ENCODE measurements at regions not wholly inside any gene's neighbourhood (a gene's known extent, or its start where the extent isn't known, plus 50 kb on each side); places are given as distances from the start of the nearest gene placed in this dataset.

DNA sequence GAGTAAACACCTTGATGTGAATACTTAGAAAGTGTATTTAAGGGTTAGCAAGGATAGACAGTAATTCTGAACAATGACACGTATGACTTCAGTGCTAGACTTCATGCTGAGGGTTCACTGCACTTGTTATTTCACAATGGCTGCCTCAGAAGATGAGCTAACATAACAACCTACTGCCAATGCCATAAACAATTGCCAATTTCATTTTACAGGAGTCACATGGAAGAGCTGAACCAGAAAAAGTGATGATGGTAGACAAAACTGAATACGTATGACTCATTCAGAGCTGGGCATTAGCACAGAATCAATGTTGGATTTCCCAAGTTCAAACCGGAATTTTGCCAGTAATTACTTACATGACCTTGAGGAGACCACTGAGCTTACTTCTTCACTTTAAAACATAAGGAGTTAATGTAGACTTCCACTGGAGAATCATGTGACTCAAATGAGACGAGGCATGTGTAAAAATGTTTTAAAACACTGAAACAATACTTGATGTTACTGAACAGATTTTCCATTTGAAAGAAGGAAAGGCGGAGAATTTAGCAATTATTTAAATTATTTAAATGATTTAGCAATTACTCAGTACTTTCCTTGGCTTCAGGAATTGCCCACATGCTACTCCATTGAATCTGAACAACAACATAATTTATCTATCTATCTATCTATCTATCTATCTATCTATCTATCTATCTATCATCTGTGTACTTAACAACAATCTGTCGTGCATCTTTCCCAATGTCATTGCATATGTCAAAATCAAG lies 868.5 kb upstream of the SLIT2 start:
- POLR2A ChIA-PET (ENCODE audit: unreplicated experiment), result no interaction called here

DNA sequence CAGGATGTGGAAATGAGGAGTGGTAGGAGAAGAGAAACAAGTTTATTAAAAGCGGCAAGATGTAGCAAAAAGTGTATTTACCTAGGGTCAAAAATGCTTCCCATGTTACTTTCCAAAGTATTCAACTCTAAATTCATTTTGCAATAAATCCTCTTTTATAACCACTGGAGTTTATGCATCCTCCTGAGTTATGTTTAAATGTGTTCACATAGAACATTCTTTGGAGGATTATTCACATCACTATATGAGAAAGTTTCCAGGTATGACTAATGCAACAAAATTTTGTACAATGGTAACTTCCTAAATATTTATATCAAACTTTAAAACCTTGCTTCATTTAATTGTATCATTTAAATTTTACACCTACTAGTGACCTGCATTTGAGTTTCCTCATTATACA lies 870.6 kb upstream of the SLIT2 start:
- Histone ChIP-seq H3K27ac (no peak overlapping the region), H2AFZ (no peak overlapping the region), H3K27me3 (ENCODE audit: insufficient read depth, low read depth) (no peaks in the 10 kb centered on the region), H3K9me3 (ENCODE audit: insufficient read depth, low read depth) (no peaks in the 10 kb centered on the region), H3K9me2 (ENCODE audit: insufficient read depth) (no peaks in the 10 kb centered on the region), H3K36me3 (ENCODE audit: low read depth) (no peaks in the 10 kb centered on the region), H3K4me3 (no peak overlapping the region), H3K79me2 (ENCODE audit: low read depth) (no peaks in the 10 kb centered on the region), H4K20me1 (ENCODE audit: insufficient read depth) (no peaks in the 10 kb centered on the region), H3K4me1 (replicated peaks; ENCODE audit: insufficient read depth) (no peaks in the 10 kb centered on the region), H3F3A (ENCODE audit: insufficient read depth, low read depth) (no peaks in the 10 kb centered on the region), H3K4me2 (no peak overlapping the region)
- BruUV-seq (replicated peaks), result no TSS peak
- ChIA-PET CTCF (no interaction called here), POLR2A (ENCODE audit: unreplicated experiment) (no interaction called here)
- intact Hi-C loops (cut with micrococcal nuclease; ENCODE audit: unreplicated experiment), result no loop called here
- DNase-seq, result no peak
- no peak for TF ChIP-seq EZH2 (IDR thresholded peaks at IDR 0.05; ENCODE audit: low read depth)
- TF ChIP-seq, protein P1, sequence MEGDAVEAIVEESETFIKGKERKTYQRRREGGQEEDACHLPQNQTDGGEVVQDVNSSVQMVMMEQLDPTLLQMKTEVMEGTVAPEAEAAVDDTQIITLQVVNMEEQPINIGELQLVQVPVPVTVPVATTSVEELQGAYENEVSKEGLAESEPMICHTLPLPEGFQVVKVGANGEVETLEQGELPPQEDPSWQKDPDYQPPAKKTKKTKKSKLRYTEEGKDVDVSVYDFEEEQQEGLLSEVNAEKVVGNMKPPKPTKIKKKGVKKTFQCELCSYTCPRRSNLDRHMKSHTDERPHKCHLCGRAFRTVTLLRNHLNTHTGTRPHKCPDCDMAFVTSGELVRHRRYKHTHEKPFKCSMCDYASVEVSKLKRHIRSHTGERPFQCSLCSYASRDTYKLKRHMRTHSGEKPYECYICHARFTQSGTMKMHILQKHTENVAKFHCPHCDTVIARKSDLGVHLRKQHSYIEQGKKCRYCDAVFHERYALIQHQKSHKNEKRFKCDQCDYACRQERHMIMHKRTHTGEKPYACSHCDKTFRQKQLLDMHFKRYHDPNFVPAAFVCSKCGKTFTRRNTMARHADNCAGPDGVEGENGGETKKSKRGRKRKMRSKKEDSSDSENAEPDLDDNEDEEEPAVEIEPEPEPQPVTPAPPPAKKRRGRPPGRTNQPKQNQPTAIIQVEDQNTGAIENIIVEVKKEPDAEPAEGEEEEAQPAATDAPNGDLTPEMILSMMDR (conservative IDR thresholded peaks at IDR 0.05), result no peak

More for the DNA sequence above, 868.5 kb upstream of the SLIT2 start:
- Histone ChIP-seq H3K27ac (no peak overlapping the region), H3K4me1 (replicated peaks; ENCODE audit: insufficient read depth) (no peaks in the 10 kb centered on the region), H3K79me2 (ENCODE audit: low read depth) (no peaks in the 10 kb centered on the region), H3K9me2 (ENCODE audit: insufficient read depth) (no peaks in the 10 kb centered on the region), H4K20me1 (ENCODE audit: insufficient read depth) (no peaks in the 10 kb centered on the region), H3K27me3 (ENCODE audit: insufficient read depth, low read depth) (no peaks in the 10 kb centered on the region), H3K4me2 (no peak overlapping the region), H3K9me3 (ENCODE audit: insufficient read depth, low read depth) (no peaks in the 10 kb centered on the region), H3F3A (ENCODE audit: insufficient read depth, low read depth) (no peaks in the 10 kb centered on the region), H3K4me3 (no peak overlapping the region), H2AFZ (no peak overlapping the region), H3K36me3 (ENCODE audit: low read depth) (no peaks in the 10 kb centered on the region)
- TF ChIP-seq, protein P1 (conservative IDR thresholded peaks at IDR 0.05), result no peak
- TF ChIP-seq EZH2 (IDR thresholded peaks at IDR 0.05; ENCODE audit: low read depth), result no peak
- DNase-seq, result no peak
- no TSS peak for BruUV-seq (replicated peaks)
- intact Hi-C loops (cut with micrococcal nuclease; ENCODE audit: unreplicated experiment), result no loop called here
- CTCF ChIA-PET, result no interaction called here

DNA sequence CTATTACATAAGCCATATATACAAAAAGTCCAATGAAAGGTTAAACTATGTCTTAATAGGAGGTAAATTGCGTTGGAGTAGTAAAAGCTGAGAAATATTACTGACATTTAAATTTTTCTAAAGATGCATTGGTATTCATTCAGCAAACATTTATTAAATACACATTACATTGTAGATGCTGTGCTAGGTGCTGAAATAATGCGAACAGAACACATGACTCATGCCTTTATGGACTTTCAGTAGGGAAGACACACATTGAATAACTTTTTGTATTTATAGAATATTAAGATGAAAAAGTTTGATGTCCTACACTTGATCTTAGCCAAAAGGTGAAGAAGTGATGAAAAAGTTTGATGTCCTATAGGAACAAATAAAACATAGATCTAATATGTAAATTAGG lies 871.1 kb upstream of the SLIT2 start:
- CTCF ChIA-PET, result no interaction called here
- no peaks in the 10 kb centered on the region for H3K9me3 ChIP-seq (ENCODE audit: insufficient read depth, low read depth)
- no peaks in the 10 kb centered on the region for H3K79me2 ChIP-seq (ENCODE audit: low read depth)
- H3K4me1 ChIP-seq (replicated peaks; ENCODE audit: insufficient read depth), result no peaks in the 10 kb centered on the region
- no peak for DNase-seq
- H3K4me2 ChIP-seq, result no peak overlapping the region
- H3K9me2 ChIP-seq (ENCODE audit: insufficient read depth), result no peaks in the 10 kb centered on the region
- H2AFZ ChIP-seq, result no peak overlapping the region
- H4K20me1 ChIP-seq (ENCODE audit: insufficient read depth), result no peaks in the 10 kb centered on the region
- H3K36me3 ChIP-seq (ENCODE audit: low read depth), result no peaks in the 10 kb centered on the region
- no TSS peak for BruUV-seq (replicated peaks)
- no peak overlapping the region for H3K27ac ChIP-seq
- no peak overlapping the region for H3K4me3 ChIP-seq
- H3K27me3 ChIP-seq (ENCODE audit: insufficient read depth, low read depth), result no peaks in the 10 kb centered on the region
- POLR2A ChIA-PET (ENCODE audit: unreplicated experiment), result no interaction called here
- no peaks in the 10 kb centered on the region for H3F3A ChIP-seq (ENCODE audit: insufficient read depth, low read depth)
- no peak for TF ChIP-seq EZH2 (IDR thresholded peaks at IDR 0.05; ENCODE audit: low read depth)
- TF ChIP-seq, protein P1 (conservative IDR thresholded peaks at IDR 0.05), result no peak
- intact Hi-C loops (cut with micrococcal nuclease; ENCODE audit: unreplicated experiment), result no loop called here

Measured in PC-9 (cell line).